Ecto neural progenitor cell (in vitro differentiated cells): ENCODE measurements at regions not wholly inside any gene's neighbourhood (a gene's known extent, or its start where the extent isn't known, plus 50 kb on each side); places are given as distances from the start of the nearest gene placed in this dataset.

Experiments
- DNase-seq: peaks from one replicate; pipeline ENCODE4 v3.0.0-alpha.2; 2018; ENCODE audit warnings: low spot score

DNA sequence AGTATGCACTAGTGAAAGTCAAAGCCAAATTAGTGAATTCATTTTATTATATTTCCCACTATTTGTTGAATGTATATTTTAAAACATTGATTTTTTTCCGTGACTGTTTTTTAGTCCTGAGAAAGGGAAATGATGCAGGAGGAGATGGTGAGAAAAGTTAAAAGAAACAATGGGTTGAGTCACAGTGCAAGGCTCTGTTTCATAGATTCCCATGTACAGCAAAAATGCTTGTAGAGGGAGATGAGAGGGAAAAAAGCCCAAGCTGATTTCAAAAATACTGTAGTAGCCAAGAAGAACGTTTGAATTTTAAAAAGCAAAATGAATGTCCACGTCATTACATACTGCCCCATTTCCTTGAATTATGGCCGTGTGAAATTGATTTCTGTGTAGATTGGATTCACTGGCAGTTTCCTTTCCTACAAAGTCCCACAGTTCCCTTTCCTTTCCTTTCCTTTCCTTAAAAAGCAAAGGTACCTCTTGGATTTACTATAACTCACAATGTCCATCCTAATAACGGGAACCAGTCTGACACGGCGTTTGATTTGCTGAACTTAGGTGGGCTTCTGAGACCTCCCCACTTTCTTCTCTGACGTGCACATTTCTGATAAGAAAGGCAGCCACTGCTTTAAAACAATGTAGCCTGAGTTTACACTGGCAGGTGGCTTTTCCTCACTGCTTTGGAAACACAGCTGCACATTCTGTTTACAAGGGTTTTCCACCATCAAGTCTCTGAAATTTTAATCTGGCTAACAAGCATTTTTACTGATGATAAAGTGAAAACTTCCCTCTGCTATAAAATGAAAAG is 63.7 kb downstream of the SPCS3 start:
- DNase-seq: no peak

DNA sequence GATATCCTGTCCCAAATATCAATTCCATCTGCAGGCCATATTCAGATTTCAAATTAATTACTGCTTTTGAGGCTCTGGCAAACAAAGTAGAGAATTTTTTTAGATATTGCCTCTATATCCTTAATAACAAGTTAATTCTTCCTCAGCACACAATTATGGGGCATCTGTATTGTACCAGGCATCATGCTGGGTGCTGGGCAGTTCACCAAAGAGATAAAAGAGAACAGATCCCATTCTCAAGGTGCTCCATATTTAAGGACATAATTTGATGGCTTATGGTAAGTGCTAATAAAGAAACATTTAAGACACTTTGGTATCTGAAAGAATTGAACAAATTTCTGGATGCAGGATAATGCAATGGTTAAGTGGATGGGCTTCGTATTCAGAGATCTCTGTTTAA is 65.8 kb downstream of the SPCS3 start:
- no peak for DNase-seq

GRCh38 chr4:176387571-176387970 is 67.8 kb downstream of the SPCS3 start:
- no peak for DNase-seq

- no peak for DNase-seq
Observed at GRCh38 chr4:176393306-176394013, 73.7 kb downstream of the SPCS3 start.

DNA sequence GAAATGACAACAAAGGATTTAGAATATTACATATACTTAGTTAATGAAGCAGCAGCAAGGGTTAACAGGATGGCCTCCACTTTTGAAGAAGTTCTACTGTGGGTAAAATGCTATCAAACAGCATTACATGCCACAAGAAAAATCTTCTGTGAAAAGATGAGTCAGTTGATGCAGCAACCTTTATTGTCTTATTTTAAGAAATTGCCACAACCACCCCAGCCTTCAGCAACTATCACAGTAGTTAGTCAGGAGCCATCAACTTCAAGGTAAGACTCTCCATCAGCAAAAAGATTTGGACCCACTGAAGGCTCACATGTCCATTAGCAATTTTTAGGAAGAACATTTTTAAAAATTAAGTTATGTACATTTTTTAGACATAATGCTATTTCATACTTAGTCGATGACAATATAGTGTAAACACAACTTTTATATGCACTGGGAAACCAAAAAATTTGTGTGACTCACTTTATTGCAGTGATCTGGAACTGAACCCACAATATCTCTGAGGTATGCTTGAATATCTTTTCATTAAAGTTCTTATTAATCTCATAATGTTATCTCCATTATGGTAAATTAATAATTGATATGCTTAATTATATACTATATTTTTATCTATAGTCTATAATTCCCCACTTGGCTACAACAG is 81.2 kb downstream of the SPCS3 start:
- DNase-seq: no peak

GRCh38 chr4:176404621-176405020 is 84.9 kb downstream of the SPCS3 start:
- no peak for DNase-seq

DNA sequence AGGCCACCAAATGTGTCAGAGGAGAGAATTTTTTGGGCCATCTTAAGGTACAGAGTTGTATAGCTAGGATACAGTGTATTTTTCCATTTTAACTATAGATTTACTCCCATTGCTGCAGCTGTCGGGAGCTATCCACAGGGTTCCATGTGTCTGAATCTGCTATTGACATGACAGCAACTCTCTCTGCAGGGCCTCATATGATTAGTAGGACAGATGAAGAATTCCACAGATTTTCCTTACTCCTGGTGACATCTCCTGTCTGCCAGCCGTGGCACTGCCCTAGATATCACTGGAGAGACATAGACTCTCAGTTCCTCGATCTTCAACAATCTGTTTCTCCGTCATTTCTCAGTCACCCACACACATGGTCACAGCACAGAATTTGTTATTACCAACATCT is 86.5 kb downstream of the SPCS3 start:
- no peak for DNase-seq

- no peak for DNase-seq
Observed at GRCh38 chr4:176406736-176407135, 87.0 kb downstream of the SPCS3 start.

DNA sequence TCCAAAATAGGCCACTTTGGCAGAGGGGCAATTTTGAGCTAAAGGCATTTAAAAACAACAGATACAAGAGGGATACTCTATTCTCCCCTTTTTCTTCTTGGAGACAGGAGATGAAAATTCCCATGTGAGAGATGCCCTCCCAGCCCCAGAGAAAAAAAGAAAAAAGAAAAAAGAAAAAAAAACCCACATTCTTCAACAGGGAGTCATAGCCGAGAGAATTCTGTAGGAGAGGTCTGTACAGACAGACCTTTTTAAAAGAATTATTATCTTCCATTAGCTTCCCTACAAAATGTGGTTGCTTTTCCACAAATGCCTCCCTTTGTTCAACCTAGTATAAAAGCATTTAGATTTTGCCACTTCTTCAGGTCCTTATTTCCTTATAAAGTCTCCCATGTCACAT is 89.9 kb downstream of the SPCS3 start:
- DNase-seq: no peak

GRCh38 chr4:176413171-176413570 is 93.4 kb downstream of the SPCS3 start:
- DNase-seq: no peak

DNA sequence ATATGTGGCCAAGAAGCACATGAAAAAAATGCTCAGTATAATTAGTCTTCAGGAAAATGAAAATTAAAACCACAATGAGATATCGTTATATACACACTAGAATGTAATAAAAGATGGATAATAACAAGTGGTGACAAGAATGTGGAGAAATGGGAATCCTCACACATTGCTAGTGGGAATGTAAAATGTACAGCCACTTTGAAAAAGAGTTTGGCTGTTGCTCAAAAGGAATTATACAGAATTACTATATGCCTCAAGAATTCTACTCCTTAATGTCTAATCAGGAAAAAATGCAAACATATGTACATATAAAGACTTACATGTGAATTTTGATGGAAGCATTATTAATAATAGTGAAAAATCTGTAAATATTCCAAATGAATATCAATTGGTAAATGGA is 102.2 kb downstream of the SPCS3 start:
- DNase-seq: no peak

DNA sequence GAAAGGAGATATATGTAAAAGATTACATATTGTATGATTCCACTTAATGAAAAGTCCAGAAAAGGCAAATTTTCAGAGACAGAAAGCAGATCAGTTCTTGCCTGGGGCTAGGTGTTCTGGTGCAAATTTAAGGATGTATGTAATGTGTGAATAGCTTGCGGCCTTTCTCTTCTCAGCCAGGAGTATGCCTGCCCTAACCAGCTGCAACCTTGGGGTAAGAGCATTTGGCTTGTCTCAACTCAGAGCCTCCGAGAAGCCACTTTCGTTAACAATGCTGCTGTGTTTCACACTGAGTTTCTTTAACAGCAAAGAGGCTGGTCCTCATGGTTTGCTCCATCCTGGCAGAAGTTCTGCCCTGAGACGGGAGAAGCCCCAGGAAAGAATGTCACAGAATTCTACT is 102.7 kb downstream of the SPCS3 start:
- DNase-seq: no peak

- no peak for DNase-seq
Observed at GRCh38 chr4:176425035-176425434, 105.3 kb downstream of the SPCS3 start.

DNA sequence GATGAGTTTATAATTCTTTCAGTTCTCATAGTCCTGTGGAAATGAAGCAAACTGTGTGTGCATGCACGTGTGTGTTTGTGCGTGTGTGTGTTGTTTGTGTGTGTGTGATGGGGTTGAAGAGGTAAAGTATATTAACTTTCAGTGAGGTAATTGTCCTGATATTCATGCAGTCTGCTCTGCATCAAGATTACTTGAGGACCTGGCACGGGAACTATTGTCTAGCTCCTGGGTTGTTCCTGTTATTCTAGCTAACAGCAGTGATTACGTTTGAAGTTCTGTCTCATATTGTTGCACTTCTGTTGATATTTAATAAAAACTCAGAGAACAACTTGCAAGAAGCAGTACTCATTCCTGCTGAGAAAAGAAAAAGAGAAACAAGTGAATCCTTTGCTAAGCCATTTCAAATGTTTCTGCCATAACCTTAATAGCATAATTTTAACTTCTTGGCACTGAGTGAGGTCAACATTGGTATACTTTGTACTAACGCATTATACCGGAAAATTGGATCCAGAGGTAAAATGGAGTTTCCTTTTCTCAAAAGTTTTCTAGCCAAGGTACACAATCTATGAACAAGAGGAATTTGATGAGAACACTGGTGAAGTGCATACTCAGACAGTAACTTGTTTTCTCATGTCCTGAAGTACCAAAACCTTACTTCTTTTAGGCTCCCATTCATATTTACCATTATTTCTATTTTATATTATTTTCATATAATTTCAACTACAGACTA is 113.2 kb downstream of the SPCS3 start:
- DNase-seq: no peak

- no peak for DNase-seq
Observed at GRCh38 chr4:176433983-176434382, 114.2 kb downstream of the SPCS3 start.

- no peak for DNase-seq
Observed at GRCh38 chr4:176435901-176436292, 116.1 kb downstream of the SPCS3 start.

GRCh38 chr4:176436293-176436973 is 116.7 kb downstream of the SPCS3 start:
- no peak for DNase-seq

DNA sequence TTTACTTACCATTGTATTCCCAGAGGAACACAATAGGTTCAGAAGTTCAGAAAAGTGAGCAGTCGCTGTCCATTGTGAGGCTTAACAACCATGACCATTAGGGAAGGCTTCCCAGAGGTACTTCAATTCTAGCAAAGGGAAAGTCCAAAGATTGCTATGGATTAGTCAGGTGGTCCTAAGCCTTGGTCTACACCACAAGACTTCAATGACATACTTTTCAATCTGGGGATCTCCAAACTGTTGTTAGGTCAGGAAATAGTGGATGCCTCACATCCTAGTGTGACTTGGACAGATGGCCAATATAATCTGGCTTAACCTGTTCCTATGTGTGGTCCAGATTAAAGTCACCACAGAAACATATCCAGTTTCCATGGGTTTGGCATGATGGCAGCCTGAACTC is 118.0 kb downstream of the SPCS3 start:
- no peak for DNase-seq

DNA sequence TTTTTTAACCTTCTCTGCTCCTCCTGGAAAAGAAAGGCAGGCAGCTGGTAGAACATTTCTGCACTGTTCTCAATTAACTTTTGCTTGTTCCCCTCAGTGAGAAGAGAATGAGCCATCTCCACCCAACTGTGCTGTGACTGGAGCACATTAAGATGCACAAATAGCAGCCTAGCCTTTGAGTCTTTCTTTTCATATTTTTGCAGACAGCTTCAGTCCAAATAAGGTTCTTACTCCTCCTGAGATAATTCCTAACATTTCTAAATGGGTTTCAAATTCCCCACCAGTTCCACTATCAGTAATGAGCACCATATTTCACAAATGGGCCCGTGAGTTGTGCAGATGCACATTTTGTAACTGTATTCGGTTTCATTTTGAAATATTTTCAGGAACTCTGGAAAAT is 118.6 kb downstream of the SPCS3 start:
- no peak for DNase-seq

GRCh38 chr4:176439611-176440010 is 119.8 kb downstream of the SPCS3 start:
- DNase-seq: no peak

- DNase-seq: no peak
Observed at GRCh38 chr4:176440698-176441097, 120.9 kb downstream of the SPCS3 start.

DNA sequence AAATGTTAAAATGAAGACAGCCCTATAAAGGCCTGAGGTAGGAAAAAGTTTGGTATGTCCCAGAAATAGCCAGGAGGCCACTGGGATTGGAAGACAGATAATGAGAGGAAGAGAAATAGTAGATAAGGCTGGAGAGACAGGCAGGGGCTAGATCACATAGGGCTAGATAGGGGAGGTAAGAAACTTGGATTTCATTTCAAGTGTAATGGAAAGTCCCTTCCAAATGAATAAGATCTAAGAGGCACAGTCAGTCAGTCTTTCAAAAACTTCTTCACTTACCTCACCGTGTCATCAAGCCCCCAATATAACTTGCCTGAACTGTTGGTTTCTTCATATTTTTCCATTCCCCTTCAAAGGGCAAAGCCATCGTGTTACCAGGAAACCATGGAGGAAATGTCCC is 121.8 kb downstream of the SPCS3 start:
- DNase-seq: no peak
